PC-3 (cell line): ENCODE measurements at regions not wholly inside any gene's neighbourhood (a gene's known extent, or its start where the extent isn't known, plus 50 kb on each side); places are given as distances from the start of the nearest gene placed in this dataset.

Experiments used
- ATAC-seq: fragments of 200-7000 bp; cut with Tn5 transposase; 2 replicates; pipeline ENCODE4 v1.9.1; 2020; ENCODE audit warnings: mild to moderate bottlenecking, moderate library complexity
- BruUV-seq: library from RNA; stranded (reverse); fragments of 400-500 nt; replicated peaks from 2 replicates; lab custom pipeline; 2021; lab: Mats Ljungman, UMichigan
- CTCF ChIA-PET: fragments of 300-600 bp; sonication (Branson Sonifier 250); formaldehyde crosslinking; loops from one replicate; lab custom pipeline; 2022; ENCODE audit warnings: antibody characterized with exemption; lab: Charles Lee
- POLR2A ChIA-PET: fragments of 300-600 bp; sonication (Branson Sonifier 250); formaldehyde crosslinking; loops from one replicate; lab custom pipeline; 2022; ENCODE audit warnings: antibody characterized with exemption; ENCODE audit not compliant: unreplicated experiment; lab: Charles Lee
- DNase-seq: peaks from one replicate; pipeline ENCODE4 v3.0.0-alpha.2; 2015
- H2AFZ ChIP-seq: fragments of 300-600 bp; sonication (generic); 2 replicates; pipeline ENCODE4 v1.6.0; 2016; ENCODE audit warnings: antibody characterized with exemption, low read length
- H3F3A ChIP-seq: fragments of 300-600 bp; sonication (generic); one replicate; pipeline ENCODE4 v1.6.0; 2017; ENCODE audit warnings: antibody characterized with exemption, low read length, control low read depth, mild to moderate bottlenecking; ENCODE audit not compliant: unreplicated experiment
- H3K27ac ChIP-seq: fragments of 300-600 bp; sonication (generic); 2 replicates; pipeline ENCODE4 v1.5.1; 2016; ENCODE audit warnings: mild to moderate bottlenecking, low read length
- H3K27me3 ChIP-seq: fragments of 300-600 bp; sonication (generic); 2 replicates; pipeline ENCODE4 v1.6.1; 2016; ENCODE audit warnings: low read length, mixed read lengths
- H3K36me3 ChIP-seq: fragments of 300-600 bp; sonication (generic); 2 replicates; pipeline ENCODE4 v1.6.1; 2016; ENCODE audit warnings: low read depth, mixed run types, low read length, mixed read lengths
- H3K4me1 ChIP-seq: fragments of 300-600 bp; sonication (generic); 2 replicates; pipeline ENCODE4 v1.5.1; 2016; ENCODE audit warnings: low read length; ENCODE audit not compliant: insufficient read depth
- H3K4me2 ChIP-seq: fragments of 300-600 bp; sonication (generic); 2 replicates; pipeline ENCODE4 v1.6.0; 2016; ENCODE audit warnings: low read length
- H3K4me3 ChIP-seq: fragments of 300-600 bp; sonication (generic); 2 replicates; pipeline ENCODE4 v1.5.1; 2016; ENCODE audit warnings: mild to moderate bottlenecking, low read length, mixed read lengths
- H3K79me2 ChIP-seq: fragments of 300-600 bp; sonication (generic); 2 replicates; pipeline ENCODE4 v1.6.1; 2017; ENCODE audit warnings: low read length, mixed read lengths
- H3K9ac ChIP-seq: fragments of 300-600 bp; sonication (generic); 2 replicates; pipeline ENCODE4 v1.6.0; 2016; ENCODE audit warnings: mild to moderate bottlenecking, low read length
- H3K9me2 ChIP-seq: fragments of 300-600 bp; sonication (generic); replicated peaks from 2 replicates; pipeline ENCODE4 v1.6.1; 2016; ENCODE audit warnings: mixed run types, low read length, mixed read lengths
- H3K9me3 ChIP-seq: fragments of 300-600 bp; sonication (generic); 2 replicates; pipeline ENCODE4 v1.6.1; 2016; ENCODE audit warnings: low read length, mixed read lengths
- H4K20me1 ChIP-seq: fragments of 300-600 bp; sonication (generic); 2 replicates; pipeline ENCODE4 v1.6.1; 2016; ENCODE audit warnings: low read length, mixed read lengths
- EZH2 ChIP-seq: fragments of 300-600 bp; sonication (generic); IDR thresholded peaks from one replicate; pipeline ENCODE4 v1.6.1; 2017; ENCODE audit warnings: antibody characterized with exemption, mild to moderate bottlenecking, low read length; ENCODE audit not compliant: unreplicated experiment
- EZH2phosphoT487 ChIP-seq: fragments of 300-600 bp; sonication (generic); IDR thresholded peaks from 2 replicates; pipeline ENCODE4 v1.6.1; 2018; ENCODE audit warnings: mild to moderate bottlenecking, antibody characterized with exemption, low read length, borderline replicate concordance
- intact Hi-C: fragments of 100-400 bp; cut with micrococcal nuclease; formaldehyde crosslinking; loops from 2 replicates; pipeline ENCODE4 v1.9.0; 2023
- TF ChIP-seq, protein P1 (sequence below): fragments of 300-600 bp; sonication (generic); conservative IDR thresholded peaks from 2 replicates; pipeline ENCODE4 v1.5.1; 2017; ENCODE audit warnings: antibody characterized with exemption, low read depth, mild to moderate bottlenecking, low read length

DNA sequence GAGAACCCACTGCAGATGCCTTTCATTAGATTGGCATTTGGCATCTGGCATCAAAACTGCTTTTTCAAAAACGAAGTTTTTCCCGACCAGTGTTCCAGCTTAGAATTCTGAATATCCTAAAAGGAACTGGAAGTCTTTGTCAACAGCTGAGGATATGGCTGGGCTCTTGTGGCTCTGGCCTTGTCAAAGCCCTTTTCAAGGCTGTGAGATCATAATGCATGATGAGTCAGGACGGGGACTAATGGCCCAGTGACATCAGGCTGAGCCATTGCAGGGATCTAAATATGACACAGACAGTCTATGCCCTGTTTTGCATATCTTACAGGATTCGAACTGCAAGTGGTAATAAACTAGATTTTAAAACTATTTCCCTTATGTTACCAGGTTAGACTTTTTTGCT is 306.4 kb downstream of the PTTG2 start:
- Histone ChIP-seq H3K9ac (no peak overlapping the region), H3K27me3 (no peaks in the 10 kb centered on the region), H3K27ac (no peak overlapping the region), H4K20me1 (no peaks in the 10 kb centered on the region), H3K9me2 (no peaks in the 10 kb centered on the region), H3K4me2 (no peak overlapping the region), H3K79me2 (no peaks in the 10 kb centered on the region), H3K4me1 (no peaks in the 10 kb centered on the region), H3K36me3 (no peaks in the 10 kb centered on the region), H3K9me3 (no peaks in the 10 kb centered on the region), H2AFZ (no peak overlapping the region), H3F3A (no peaks in the 10 kb centered on the region), H3K4me3 (no peak overlapping the region)
- TF ChIP-seq EZH2 (no peak), EZH2phosphoT487 (no peak)
- TF ChIP-seq, protein P1, sequence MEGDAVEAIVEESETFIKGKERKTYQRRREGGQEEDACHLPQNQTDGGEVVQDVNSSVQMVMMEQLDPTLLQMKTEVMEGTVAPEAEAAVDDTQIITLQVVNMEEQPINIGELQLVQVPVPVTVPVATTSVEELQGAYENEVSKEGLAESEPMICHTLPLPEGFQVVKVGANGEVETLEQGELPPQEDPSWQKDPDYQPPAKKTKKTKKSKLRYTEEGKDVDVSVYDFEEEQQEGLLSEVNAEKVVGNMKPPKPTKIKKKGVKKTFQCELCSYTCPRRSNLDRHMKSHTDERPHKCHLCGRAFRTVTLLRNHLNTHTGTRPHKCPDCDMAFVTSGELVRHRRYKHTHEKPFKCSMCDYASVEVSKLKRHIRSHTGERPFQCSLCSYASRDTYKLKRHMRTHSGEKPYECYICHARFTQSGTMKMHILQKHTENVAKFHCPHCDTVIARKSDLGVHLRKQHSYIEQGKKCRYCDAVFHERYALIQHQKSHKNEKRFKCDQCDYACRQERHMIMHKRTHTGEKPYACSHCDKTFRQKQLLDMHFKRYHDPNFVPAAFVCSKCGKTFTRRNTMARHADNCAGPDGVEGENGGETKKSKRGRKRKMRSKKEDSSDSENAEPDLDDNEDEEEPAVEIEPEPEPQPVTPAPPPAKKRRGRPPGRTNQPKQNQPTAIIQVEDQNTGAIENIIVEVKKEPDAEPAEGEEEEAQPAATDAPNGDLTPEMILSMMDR, result no peak
- no TSS peak for BruUV-seq
- peak; percentile 55 for DNase-seq
- CTCF ChIA-PET, result no interaction called here
- POLR2A ChIA-PET, result no interaction called here
- intact Hi-C loops, result no loop called here
- ATAC-seq, result peak; percentile 33; the same call in 1 of the 2 replicates

DNA sequence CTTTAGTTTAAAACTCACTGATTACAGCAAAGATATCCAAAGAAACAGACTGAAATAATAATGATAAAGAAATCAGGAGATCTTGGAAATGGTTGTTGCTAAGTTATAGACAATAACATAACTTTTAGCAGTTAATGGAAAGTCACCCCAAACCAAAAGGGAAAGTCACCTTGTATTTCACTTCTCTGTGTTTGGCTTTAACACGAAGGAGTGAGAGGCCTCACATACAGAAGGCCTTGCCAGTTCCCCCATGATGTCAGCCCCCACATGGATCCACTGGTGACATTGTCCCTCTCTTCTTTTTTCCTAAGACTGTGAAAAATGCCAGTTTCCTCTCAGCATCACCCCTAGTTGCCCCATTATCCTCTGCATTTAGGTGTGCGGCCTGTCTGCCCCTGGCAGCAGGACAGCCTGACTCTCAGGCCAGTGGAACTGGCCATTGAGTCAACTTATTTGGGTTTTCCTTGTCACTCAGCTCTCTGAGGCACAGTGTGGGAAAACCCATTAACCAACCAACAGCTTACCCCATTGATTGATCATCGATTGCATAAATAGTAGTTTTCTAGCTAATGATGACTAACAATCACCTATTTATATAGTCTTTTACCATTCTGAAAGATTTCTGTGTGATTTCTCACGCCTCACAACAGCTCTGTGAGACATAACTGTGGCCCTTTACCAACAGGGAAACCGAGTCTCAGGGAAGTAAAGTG is 308.1 kb downstream of the PTTG2 start:
- Histone ChIP-seq H3K27ac (no peak overlapping the region), H4K20me1 (no peaks in the 10 kb centered on the region), H3K36me3 (no peaks in the 10 kb centered on the region), H2AFZ (no peak overlapping the region), H3K4me3 (no peak overlapping the region), H3F3A (no peaks in the 10 kb centered on the region), H3K27me3 (no peaks in the 10 kb centered on the region), H3K9me3 (no peaks in the 10 kb centered on the region), H3K4me1 (no peaks in the 10 kb centered on the region), H3K4me2 (no peak overlapping the region), H3K79me2 (no peaks in the 10 kb centered on the region), H3K9me2 (no peaks in the 10 kb centered on the region), H3K9ac (no peak overlapping the region)
- intact Hi-C loops, result no loop called here
- BruUV-seq, result no TSS peak
- ChIA-PET CTCF (no interaction called here), POLR2A (no interaction called here)
- no peak for ATAC-seq
- TF ChIP-seq EZH2 (no peak), EZH2phosphoT487 (no peak)
- TF ChIP-seq, protein P1, result no peak
- no peak for DNase-seq

DNA sequence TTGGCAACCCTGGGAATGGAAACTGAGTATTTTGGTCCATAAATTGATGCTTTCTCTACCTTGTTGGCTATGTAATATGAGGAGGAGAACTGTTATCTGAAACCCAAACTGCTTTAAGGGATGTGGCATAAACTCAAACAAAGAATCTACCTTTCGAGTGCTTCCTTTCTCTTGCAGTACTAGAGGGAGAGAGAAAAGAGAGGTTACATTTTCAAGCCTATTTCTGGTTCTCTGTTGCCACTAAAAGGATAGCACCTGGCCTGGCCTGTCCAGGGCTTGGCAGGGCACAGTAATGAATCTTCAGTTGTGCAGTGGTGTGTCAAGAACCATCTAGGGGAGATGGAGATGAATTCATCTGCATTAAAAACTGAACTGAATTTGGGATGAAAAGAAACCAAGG is 308.6 kb downstream of the PTTG2 start:
- Histone ChIP-seq H3K27ac (no peak overlapping the region), H3K36me3 (no peaks in the 10 kb centered on the region), H3K27me3 (no peaks in the 10 kb centered on the region), H3K9ac (no peak overlapping the region), H3K9me3 (no peaks in the 10 kb centered on the region), H3F3A (no peaks in the 10 kb centered on the region), H3K79me2 (no peaks in the 10 kb centered on the region), H3K4me3 (no peak overlapping the region), H4K20me1 (no peaks in the 10 kb centered on the region), H3K9me2 (no peaks in the 10 kb centered on the region), H3K4me1 (no peaks in the 10 kb centered on the region), H2AFZ (no peak overlapping the region), H3K4me2 (no peak overlapping the region)
- intact Hi-C loops, result no loop called here
- BruUV-seq, result no TSS peak
- ChIA-PET CTCF (no interaction called here), POLR2A (no interaction called here)
- ATAC-seq, result no peak
- TF ChIP-seq EZH2 (no peak), EZH2phosphoT487 (no peak)
- TF ChIP-seq, protein P1, result no peak
- no peak for DNase-seq
